ENCODE measurements at regions not wholly inside any gene's neighbourhood (a gene's known extent, or its start where the extent isn't known, plus 50 kb on each side); places are given as distances from the start of the nearest gene placed in this dataset.
"Not testable (repeated sequence)": the region's sequence is repeated elsewhere in the genome, so short reads cannot be mapped to it uniquely, and the experiment has no call there.

- no peak for DNase-seq
Observed at GRCh38 chr17:53016085-53016484, 806.6 kb upstream of the KIF2B start.

DNA sequence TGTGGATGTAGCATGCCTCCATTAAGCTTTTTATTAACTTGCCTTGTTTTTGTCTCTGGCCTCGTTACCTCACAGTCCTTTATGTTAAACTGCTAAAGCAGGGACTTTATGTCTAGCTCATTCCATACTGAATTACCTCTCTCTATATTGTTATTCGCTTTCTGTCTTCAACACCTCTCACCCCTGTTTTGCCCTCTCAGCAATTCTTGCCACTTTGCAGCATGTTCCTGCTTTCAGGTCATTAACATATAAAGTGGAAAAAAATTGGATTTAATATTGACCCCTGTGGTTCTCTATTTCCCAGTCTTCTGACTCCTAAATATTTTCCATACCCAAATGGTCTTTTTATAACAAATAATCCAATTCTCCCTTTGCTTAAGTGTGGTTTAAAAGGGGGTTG, 810.4 kb upstream of the KIF2B start:
- DNase-seq, result no peak

DNA sequence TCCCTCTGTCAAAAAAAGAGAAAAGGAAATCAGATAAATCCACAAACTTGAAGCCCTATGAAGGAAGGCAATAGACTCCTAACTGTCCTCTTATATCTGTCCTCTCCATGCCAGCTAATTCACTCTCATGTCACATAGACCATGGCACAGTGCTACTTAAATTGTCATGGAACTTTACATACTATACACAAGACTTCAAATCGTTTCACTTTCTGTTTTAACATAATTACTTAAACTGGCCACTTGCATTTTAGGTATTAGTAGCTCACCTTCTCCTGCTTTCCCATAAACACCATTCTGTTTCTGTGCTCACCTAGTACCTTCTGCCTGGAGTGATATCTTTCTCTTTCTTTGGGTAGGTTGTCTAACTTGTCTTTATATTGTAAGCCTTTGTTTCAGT, 816.7 kb upstream of the KIF2B start:
- DNase-seq, result no peak

GRCh38 chr17:53004902-53005301, 817.8 kb upstream of the KIF2B start:
- DNase-seq, result no peak

DNA sequence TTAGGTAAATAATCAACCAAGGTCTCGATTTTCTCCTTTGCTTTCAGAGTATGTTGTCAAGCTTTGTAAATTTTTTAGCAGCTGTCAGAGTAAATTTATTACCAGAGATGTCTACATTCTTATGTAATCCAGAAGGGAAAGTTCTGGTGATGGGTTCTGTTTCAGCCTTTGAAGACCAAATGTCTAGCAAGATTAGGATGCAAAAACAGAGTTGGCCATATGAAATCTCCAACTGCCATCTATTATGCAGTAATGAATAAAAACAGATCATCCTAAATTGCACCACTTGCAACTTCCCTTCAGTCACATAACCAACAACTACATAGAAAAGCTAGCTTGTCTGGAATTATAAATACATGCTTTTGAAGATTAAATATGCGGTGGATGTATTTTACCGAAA, 826.8 kb upstream of the KIF2B start:
- no peak for DNase-seq

DNA sequence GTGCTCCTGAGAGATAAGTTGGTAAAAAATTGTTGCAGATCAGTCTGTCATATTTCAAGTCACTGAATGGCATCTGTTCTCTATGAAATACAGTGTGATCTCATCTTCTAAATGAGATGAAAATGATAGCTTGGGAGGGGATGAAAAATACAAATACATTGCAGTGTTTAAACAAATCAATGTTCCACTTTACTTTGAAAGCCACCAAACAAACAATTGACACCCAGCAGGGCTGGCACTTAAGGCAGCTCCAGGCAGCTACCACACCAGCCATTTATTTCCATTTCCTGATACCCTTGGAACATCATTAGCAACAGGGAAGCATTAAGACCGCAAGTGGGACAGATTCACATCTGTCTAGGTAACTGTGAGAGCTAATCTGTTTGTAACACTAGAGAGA, 827.6 kb upstream of the KIF2B start:
- peak in 2 of 3 experiments; percentile 22 to 87 for DNase-seq

DNA sequence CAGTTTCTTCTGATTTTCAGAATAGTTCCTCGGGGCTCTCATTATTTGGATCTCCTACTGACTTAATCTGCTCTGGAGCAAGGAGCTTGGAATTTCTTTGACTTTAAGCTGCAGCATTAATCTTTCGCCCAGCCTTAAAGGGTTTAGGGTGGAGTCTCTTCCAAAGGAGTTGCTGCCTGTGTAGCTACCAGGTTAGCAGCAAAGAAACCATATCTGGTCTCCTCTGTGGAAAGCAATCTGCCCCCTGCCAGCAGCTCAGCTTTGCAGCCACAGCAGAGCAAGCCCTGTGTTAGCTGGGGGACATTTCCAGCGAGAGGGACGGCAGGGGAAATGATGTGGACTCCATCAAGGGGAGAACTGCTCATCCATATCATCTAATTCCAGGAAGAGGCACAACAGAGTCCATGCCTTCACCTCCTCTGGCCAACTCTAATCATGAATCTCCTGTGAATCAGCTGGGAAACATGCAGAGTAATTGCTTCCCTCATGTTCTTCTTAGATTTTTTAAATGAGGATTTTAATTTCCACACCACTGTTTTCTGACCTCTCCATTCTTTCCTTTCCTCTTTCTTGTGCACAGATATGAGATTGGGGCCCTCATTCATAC, 827.6 kb upstream of the CA10 start:
- DNase-seq, result no peak

GRCh38 chr17:52982331-52982730, 823.8 kb upstream of the CA10 start:
- no peak for DNase-seq

- DNase-seq, result no peak
Observed at GRCh38 chr17:52979921-52980320, 821.4 kb upstream of the CA10 start.

DNA sequence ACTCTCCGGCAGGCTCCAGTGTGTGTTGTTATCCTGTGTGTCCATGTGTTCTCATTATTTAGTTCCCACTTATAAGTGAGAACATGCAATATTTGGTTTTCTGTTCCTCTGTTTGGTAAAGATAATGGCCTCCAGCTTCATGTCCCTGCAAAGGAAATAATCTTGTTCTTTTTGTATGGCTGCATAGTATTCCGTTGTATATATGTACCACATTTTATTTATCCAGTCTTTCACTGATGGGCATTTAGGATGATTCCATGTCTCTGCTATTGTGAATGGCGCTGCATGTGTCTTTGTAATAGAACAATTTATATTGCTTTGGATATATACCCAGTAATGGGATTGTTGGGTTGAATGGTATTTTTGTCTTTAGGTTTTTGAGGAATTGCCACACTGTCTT, 807.3 kb upstream of the CA10 start:
- no peak for DNase-seq

GRCh38 chr17:52961751-52962150, 803.2 kb upstream of the CA10 start:
- not testable (repeated sequence) for DNase-seq

- DNase-seq, result no peak
Observed at GRCh38 chr17:52957411-52957810, 798.9 kb upstream of the CA10 start.

GRCh38 chr17:52947418-52947817, 788.9 kb upstream of the CA10 start:
- DNase-seq, result no peak

- DNase-seq, result peak in 1 of 3 experiments; percentile 3
Observed at GRCh38 chr17:52938623-52939230, 780.2 kb upstream of the CA10 start.

GRCh38 chr17:52930581-52930980, 772.1 kb upstream of the CA10 start:
- no peak for DNase-seq

GRCh38 chr17:52930145-52930544, 771.6 kb upstream of the CA10 start:
- no peak for DNase-seq

DNA sequence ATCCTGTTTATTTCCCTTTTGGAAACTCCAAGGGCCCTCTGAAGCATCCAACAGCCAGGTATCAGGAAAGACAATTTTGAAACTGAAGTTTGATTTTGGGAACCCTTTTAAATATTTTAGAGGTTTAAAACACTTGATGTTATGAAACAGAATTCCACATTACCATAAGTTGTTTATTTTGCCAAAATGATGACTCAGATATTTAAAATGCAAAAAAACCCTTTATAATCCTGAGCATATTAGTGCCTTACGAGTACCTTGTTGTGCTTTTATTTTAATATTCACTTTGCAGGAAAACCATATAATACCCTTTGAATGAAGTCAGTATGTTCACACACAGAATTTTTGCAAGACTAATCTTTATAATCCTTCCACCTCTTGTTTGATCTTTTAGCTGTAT, 765.1 kb upstream of the CA10 start:
- no peak for DNase-seq

- DNase-seq, result no peak
Observed at GRCh38 chr17:52899235-52899634, 740.7 kb upstream of the CA10 start.

- DNase-seq, result no peak
Observed at GRCh38 chr17:52895272-52895671, 736.8 kb upstream of the CA10 start.

DNA sequence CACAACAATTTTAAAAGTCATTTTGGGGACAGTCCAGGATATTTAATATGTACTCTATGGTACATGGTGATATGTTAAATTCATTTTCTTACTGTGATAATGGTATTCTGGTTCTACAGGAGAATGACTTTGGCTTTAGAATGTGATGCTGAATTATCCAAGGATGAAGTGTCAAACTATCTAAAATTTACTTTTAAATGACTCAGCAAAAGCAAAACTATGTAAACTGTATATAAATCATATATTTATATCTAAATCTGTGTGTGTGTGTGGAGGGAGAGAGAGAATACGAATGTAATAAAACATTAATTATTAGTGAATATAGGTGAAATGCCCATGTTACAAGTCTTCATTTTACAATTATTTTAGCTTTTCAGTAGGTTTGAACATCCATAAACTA, 733.8 kb upstream of the CA10 start:
- DNase-seq, result no peak

- DNase-seq, result no peak
Observed at GRCh38 chr17:52885882-52886281, 727.4 kb upstream of the CA10 start.

- DNase-seq, result not testable (repeated sequence)
Observed at GRCh38 chr17:52883907-52884491, 725.5 kb upstream of the CA10 start.

- DNase-seq, result not testable (repeated sequence)
Observed at GRCh38 chr17:52846767-52847166, 688.3 kb upstream of the CA10 start.

- DNase-seq, result no peak
Observed at GRCh38 chr17:52841971-52842370, 683.5 kb upstream of the CA10 start.

DNA sequence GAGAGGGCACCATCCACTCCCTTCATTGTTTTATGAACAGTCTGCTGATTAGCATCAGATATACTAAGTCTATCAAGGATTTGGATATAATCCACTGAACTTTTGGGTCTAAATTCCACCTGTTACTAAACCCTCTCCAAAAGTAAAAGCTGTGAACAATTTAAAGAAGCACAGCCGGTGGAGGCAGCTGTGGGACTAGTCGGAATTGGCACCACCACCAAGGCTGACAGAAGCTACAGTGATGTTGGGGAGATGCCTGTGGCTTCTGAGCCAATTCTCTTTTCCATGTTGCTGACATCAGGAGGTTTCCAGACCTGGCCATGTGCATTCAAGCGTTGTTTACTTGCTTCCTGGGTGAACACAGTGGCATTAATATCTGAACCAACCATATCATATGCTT, 679.0 kb upstream of the CA10 start:
- DNase-seq, result no peak
